ENCODE measurements at regions not wholly inside any gene's neighbourhood (a gene's known extent, or its start where the extent isn't known, plus 50 kb on each side); places are given as distances from the start of the nearest gene placed in this dataset.
"Not testable (repeated sequence)": the region's sequence is repeated elsewhere in the genome, so short reads cannot be mapped to it uniquely, and the experiment has no call there.

- H3K36me3 Mint-ChIP-seq (ENCODE audit: low read depth): peaks cover 42% of the 10 kb centered on the region
- H3K27me3 Mint-ChIP-seq: peaks cover 13% of the 10 kb centered on the region
- peak; percentile 36 for DNase-seq
- H3K4me1 Mint-ChIP-seq: peaks cover 46% of the 10 kb centered on the region
- H3K27ac Mint-ChIP-seq: peak overlapping the region; percentile 69
- ChIA-PET POLR2A (interaction anchor here (0.5 to 2.7 kb wide), 16 partner anchors 27 to 1233 kb away, joined by 3 to 17 read pairs (median 3); partner anchors contain the start of gene SNX18), CTCF (interaction anchor here (0.8 to 1.4 kb wide), 2 partner anchors 50 to 276 kb away, joined by 6 to 7 read pairs; partner anchors contain the start of gene SNX18)
- peak overlapping the region; percentile 41 for H3K4me3 Mint-ChIP-seq
- peaks cover 23% of the 10 kb centered on the region for H3K9me3 Mint-ChIP-seq
Observed at GRCh38 chr5:54794135-54794975, 191.0 kb downstream of the ESM1 start.

- no peak overlapping the region for H3K4me3 Mint-ChIP-seq
- CTCF ChIA-PET: interaction anchor here (1.4 kb wide), 1 partner anchor 275 kb away, joined by 7 read pairs; the partner anchor contains the start of gene SNX18
- H3K27me3 Mint-ChIP-seq: peaks cover 13% of the 10 kb centered on the region
- H3K4me1 Mint-ChIP-seq: peaks cover 42% of the 10 kb centered on the region
- peak overlapping the region; percentile 69 for H3K27ac Mint-ChIP-seq
- H3K9me3 Mint-ChIP-seq: peaks cover 23% of the 10 kb centered on the region
- DNase-seq: no peak
- peaks cover 42% of the 10 kb centered on the region for H3K36me3 Mint-ChIP-seq (ENCODE audit: low read depth)
- POLR2A ChIA-PET: interaction anchor here (0.8 to 2.7 kb wide), 12 partner anchors 27 to 183 kb away, joined by 3 to 17 read pairs (median 3); no protein-coding TSS in a partner anchor
Observed at GRCh38 chr5:54793468-54794134, 191.8 kb downstream of the ESM1 start.

GRCh38 chr5:54792611-54793404, 192.6 kb downstream of the ESM1 start:
- no peak overlapping the region for H3K4me3 Mint-ChIP-seq
- ChIA-PET CTCF (no interaction called here), POLR2A (interaction anchor here (1.3 to 2.7 kb wide), 6 partner anchors 32 to 182 kb away, joined by 3 to 17 read pairs (median 5); no protein-coding TSS in a partner anchor)
- DNase-seq: no peak
- peaks cover 46% of the 10 kb centered on the region for H3K36me3 Mint-ChIP-seq (ENCODE audit: low read depth)
- H3K9me3 Mint-ChIP-seq: peaks cover 23% of the 10 kb centered on the region
- peaks cover 42% of the 10 kb centered on the region for H3K4me1 Mint-ChIP-seq
- peak overlapping the region; percentile 42 for H3K27ac Mint-ChIP-seq
- H3K27me3 Mint-ChIP-seq: peaks cover 13% of the 10 kb centered on the region

GRCh38 chr5:54787910-54788309, 197.5 kb downstream of the ESM1 start:
- Mint-ChIP-seq H3K9me3 (peaks cover 12% of the 10 kb centered on the region), H3K36me3 (ENCODE audit: low read depth) (peaks cover 19% of the 10 kb centered on the region)
- H3K4me1 Mint-ChIP-seq, H3K27ac Mint-ChIP-seq, H3K4me3 Mint-ChIP-seq, H3K27me3 Mint-ChIP-seq, CTCF ChIA-PET, DNase-seq, POLR2A ChIA-PET: not testable (repeated sequence)

GRCh38 chr5:54785729-54786591, 199.4 kb downstream of the ESM1 start:
- DNase-seq: no peak
- H3K9me3 Mint-ChIP-seq: peaks cover 14% of the 10 kb centered on the region
- no peaks in the 10 kb centered on the region for H3K4me1 Mint-ChIP-seq
- H3K27me3 Mint-ChIP-seq: peaks cover 11% of the 10 kb centered on the region
- no peak overlapping the region for H3K4me3 Mint-ChIP-seq
- CTCF ChIA-PET: no interaction called here
- POLR2A ChIA-PET: interaction anchor here (0.6 kb wide), 1 partner anchor 1305 kb away, joined by 3 read pairs; no protein-coding TSS in a partner anchor
- no peak overlapping the region for H3K27ac Mint-ChIP-seq
- H3K36me3 Mint-ChIP-seq (ENCODE audit: low read depth): peaks cover 22% of the 10 kb centered on the region

GRCh38 chr5:54778783-54779182, 206.6 kb downstream of the ESM1 start:
- ChIA-PET CTCF (interaction anchor here (1.1 kb wide), 1 partner anchor 13 kb away, joined by 3 read pairs; no protein-coding TSS in a partner anchor), POLR2A (no interaction called here)
- Mint-ChIP-seq H3K4me3 (no peak overlapping the region), H3K36me3 (ENCODE audit: low read depth) (peaks cover 9% of the 10 kb centered on the region), H3K27ac (no peak overlapping the region), H3K27me3 (peaks cover 34% of the 10 kb centered on the region), H3K4me1 (peaks cover 12% of the 10 kb centered on the region), H3K9me3 (peaks cover 9% of the 10 kb centered on the region)
- no peak for DNase-seq

- Mint-ChIP-seq H3K27me3 (peaks cover 28% of the 10 kb centered on the region), H3K36me3 (ENCODE audit: low read depth) (no peaks in the 10 kb centered on the region), H3K4me3 (no peak overlapping the region), H3K9me3 (no peaks in the 10 kb centered on the region), H3K27ac (no peak overlapping the region), H3K4me1 (peaks cover 12% of the 10 kb centered on the region)
- ChIA-PET CTCF (no interaction called here), POLR2A (no interaction called here)
- DNase-seq: no peak
Observed at GRCh38 chr5:54775645-54776044, 209.7 kb downstream of the ESM1 start.

- DNase-seq: no peak
- Mint-ChIP-seq H3K27me3 (peaks cover 29% of the 10 kb centered on the region), H3K36me3 (ENCODE audit: low read depth) (no peaks in the 10 kb centered on the region), H3K9me3 (no peaks in the 10 kb centered on the region), H3K27ac (no peak overlapping the region), H3K4me3 (no peak overlapping the region), H3K4me1 (peaks cover 12% of the 10 kb centered on the region)
- CTCF ChIA-PET: no interaction called here
- POLR2A ChIA-PET: interaction anchor here (0.7 kb wide), 1 partner anchor 1906 kb away, joined by 3 read pairs; no protein-coding TSS in a partner anchor
Observed at GRCh38 chr5:54774281-54775170, 210.9 kb downstream of the ESM1 start.

- Mint-ChIP-seq H3K4me3 (no peak overlapping the region), H3K9me3 (no peaks in the 10 kb centered on the region), H3K36me3 (ENCODE audit: low read depth) (no peaks in the 10 kb centered on the region), H3K27ac (no peak overlapping the region), H3K27me3 (peaks cover 22% of the 10 kb centered on the region), H3K4me1 (peaks cover 12% of the 10 kb centered on the region)
- POLR2A ChIA-PET: no interaction called here
- no peak for DNase-seq
- CTCF ChIA-PET: no interaction called here
Observed at GRCh38 chr5:54772684-54773083, 212.7 kb downstream of the ESM1 start.

- DNase-seq: no peak
- no peak overlapping the region for H3K4me3 Mint-ChIP-seq
- peaks cover 20% of the 10 kb centered on the region for H3K27me3 Mint-ChIP-seq
- H3K4me1 Mint-ChIP-seq: peaks cover 12% of the 10 kb centered on the region
- CTCF ChIA-PET: no interaction called here
- POLR2A ChIA-PET: no interaction called here
- H3K36me3 Mint-ChIP-seq (ENCODE audit: low read depth): no peaks in the 10 kb centered on the region
- no peaks in the 10 kb centered on the region for H3K9me3 Mint-ChIP-seq
- H3K27ac Mint-ChIP-seq: no peak overlapping the region
Observed at GRCh38 chr5:54772231-54772630, 213.2 kb downstream of the ESM1 start.

- DNase-seq: no peak
- Mint-ChIP-seq H3K27me3 (peaks cover 12% of the 10 kb centered on the region), H3K27ac (no peak overlapping the region), H3K9me3 (peaks cover 3% of the 10 kb centered on the region), H3K4me3 (no peak overlapping the region), H3K36me3 (ENCODE audit: low read depth) (no peaks in the 10 kb centered on the region), H3K4me1 (peaks cover 5% of the 10 kb centered on the region)
- ChIA-PET POLR2A (no interaction called here), CTCF (no interaction called here)
Observed at GRCh38 chr5:54769746-54770145, 215.6 kb downstream of the ESM1 start.
